ENCODE measurements at regions not wholly inside any gene's neighbourhood (a gene's known extent, or its start where the extent isn't known, plus 50 kb on each side); places are given as distances from the start of the nearest gene placed in this dataset.

DNA sequence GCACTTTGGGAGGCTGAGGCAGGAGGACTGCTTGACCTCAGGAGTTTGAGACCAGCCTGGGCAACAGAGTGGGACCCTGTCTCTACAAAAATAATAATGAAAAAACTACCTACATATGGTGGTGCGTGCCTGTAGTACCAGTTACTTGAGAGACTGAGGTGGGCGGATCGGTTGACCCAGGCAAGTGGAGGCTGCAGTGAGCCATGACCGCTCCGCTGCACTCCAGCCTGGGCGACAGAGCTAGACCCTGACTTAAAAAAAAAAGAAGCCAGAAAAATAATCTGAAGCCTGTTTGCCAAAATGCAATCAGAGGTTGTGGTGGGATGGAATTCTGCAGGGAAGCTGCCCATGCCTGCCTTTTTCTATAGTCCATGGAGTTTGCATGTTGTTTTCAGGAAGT lies 50.4 kb upstream of the GGTA1 start:
- H3K4me1 Mint-ChIP-seq, result peaks cover 0 to 8% of the 10 kb centered on the region in 2 donors
- DNase-seq (no peak), ATAC-seq (replicated peaks) (no peak)
- no peaks in the 10 kb centered on the region for H3K36me3 Mint-ChIP-seq
- peaks cover 46 to 61% of the 10 kb centered on the region in 2 donors for H3K27me3 Mint-ChIP-seq
- no peak overlapping the region for H3K4me3 Mint-ChIP-seq
- H3K9me3 Mint-ChIP-seq, result no peaks in the 10 kb centered on the region
- H3K27ac Mint-ChIP-seq, result no peak overlapping the region

DNA sequence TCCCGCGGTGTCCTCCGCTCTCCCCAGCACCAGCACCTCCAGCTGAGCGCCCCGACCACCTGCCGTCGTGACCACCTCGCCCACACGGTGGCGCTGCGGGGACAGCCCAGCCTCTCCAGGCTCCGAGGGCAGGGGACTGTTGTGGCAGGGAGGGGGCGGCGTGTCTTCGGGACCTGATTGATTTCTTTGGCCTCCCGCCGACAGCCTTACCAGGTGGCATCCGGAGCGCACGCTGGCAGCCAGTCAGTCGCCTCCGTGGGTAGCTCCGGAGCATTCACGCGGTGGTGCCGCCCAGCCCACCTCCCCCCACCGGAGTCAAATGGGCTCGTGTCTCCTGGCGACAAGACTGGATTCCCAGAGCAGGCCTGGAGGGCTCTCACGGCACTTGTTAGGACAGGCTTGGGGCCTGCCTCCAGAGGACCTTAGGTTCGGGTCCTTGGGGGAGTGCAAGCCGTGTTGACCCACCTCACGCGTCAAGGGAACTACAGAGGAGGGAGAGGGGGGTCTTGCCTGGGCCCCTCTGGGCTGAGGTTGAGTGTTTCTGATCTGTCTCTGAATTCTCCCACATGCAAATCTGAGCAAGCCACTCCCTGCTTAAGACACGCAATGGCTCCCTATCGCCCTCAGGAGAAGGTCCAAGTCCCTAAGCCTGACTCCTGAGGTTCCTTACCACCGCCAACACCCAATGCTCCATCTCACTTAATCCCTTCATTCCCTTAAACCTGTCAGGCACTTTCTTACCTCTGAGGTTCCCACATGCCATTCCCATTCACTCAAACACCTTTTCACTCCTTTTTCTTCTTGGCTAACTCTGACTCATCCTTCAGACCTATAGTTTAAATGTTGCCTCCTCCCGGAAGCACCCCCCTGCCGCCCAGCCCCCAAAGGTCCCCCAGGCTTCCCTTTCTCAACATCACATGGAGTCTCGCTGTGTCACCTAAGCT lies 51.2 kb upstream of the GGTA1 start:
- H3K4me1 Mint-ChIP-seq, result peaks cover 0 to 6% of the 10 kb centered on the region in 2 donors
- H3K36me3 Mint-ChIP-seq, result no peaks in the 10 kb centered on the region
- H3K27ac Mint-ChIP-seq, result no peak overlapping the region
- peak; percentile 63 for DNase-seq
- H3K27me3 Mint-ChIP-seq, result peaks cover 43 to 60% of the 10 kb centered on the region in 2 donors
- H3K9me3 Mint-ChIP-seq, result no peaks in the 10 kb centered on the region
- ATAC-seq (replicated peaks), result peak; percentile 73 to 78
- H3K4me3 Mint-ChIP-seq, result no peak overlapping the region

GRCh38 chr9:121551985-121552753 lies 52.5 kb upstream of the GGTA1 start:
- Mint-ChIP-seq H3K4me1 (no peaks in the 10 kb centered on the region), H3K27me3 (peaks cover 41 to 53% of the 10 kb centered on the region in 2 donors)

DNA sequence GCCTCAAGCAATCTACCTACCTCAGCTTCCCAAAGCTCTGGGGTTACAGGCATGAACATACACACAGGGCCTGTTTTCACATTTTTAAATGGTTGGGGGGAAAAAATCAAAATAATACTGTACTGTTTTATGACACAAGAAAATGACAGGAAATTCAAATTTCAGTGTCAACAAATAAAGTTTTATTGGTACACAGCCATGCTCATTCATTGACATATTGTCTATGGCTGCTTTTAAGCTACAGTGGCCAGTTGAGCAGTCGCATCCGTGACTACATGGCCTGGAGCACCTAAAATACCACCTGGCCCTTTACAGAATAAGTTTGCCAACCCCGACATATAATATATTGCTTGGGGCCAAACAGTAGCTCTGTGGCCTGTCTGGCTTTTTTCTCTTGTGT lies 56.4 kb upstream of the GGTA1 start:
- Mint-ChIP-seq H3K4me1 (peaks cover 10 to 16% of the 10 kb centered on the region in 2 donors), H3K27me3 (peaks cover 28 to 43% of the 10 kb centered on the region in 2 donors), H3K9me3 (no peaks in the 10 kb centered on the region), H3K36me3 (no peaks in the 10 kb centered on the region), H3K4me3 (no peak overlapping the region), H3K27ac (no peak overlapping the region)
- ATAC-seq (replicated peaks), result no peak
- no peak for DNase-seq

More at GRCh38 chr9:121551985-121552753, 52.5 kb upstream of the GGTA1 start:
- no peak overlapping the region for H3K4me3 Mint-ChIP-seq
- H3K36me3 Mint-ChIP-seq, result no peaks in the 10 kb centered on the region
- DNase-seq, result no peak
- H3K9me3 Mint-ChIP-seq, result no peaks in the 10 kb centered on the region
- peak overlapping the region; percentile 11 for H3K27ac Mint-ChIP-seq
- peak; percentile 51 to 72 for ATAC-seq (replicated peaks)

DNA sequence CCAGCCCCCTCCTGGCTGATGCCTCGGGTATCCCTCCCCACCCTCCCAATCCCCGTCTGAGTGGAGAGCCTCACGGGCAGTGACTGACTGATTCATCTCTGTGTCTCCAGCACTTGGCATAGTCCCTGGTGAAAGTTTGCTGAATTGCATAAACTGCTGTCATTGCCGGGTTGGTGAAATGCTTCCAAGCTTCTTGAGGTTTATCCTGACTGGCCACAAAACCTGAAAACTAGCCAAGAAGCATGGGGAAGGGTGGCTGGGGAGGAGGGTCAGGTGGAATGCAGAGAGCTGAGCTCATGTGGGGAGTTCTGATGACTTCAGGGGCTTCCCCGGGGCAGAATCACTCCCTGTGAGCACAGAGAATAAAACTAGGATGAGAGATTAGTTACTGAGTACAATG lies 56.9 kb upstream of the GGTA1 start:
- no peak for ATAC-seq (replicated peaks)
- Mint-ChIP-seq H3K4me1 (peaks cover 10 to 16% of the 10 kb centered on the region in 2 donors), H3K4me3 (no peak overlapping the region), H3K9me3 (no peaks in the 10 kb centered on the region), H3K36me3 (no peaks in the 10 kb centered on the region), H3K27ac (no peak overlapping the region), H3K27me3 (peaks cover 23 to 38% of the 10 kb centered on the region in 2 donors)
- no peak for DNase-seq

GRCh38 chr9:121557581-121558447 lies 58.2 kb upstream of the GGTA1 start:
- H3K27ac Mint-ChIP-seq, result no peak overlapping the region

GRCh38 chr9:121558473-121558872 lies 58.8 kb upstream of the GGTA1 start:
- H3K4me3 Mint-ChIP-seq, result no peak overlapping the region
- ATAC-seq (replicated peaks) (no peak), DNase-seq (no peak)
- H3K4me1 Mint-ChIP-seq, result peaks cover 10 to 16% of the 10 kb centered on the region in 2 donors
- no peaks in the 10 kb centered on the region for H3K36me3 Mint-ChIP-seq
- H3K27me3 Mint-ChIP-seq, result peaks cover 20 to 45% of the 10 kb centered on the region in 2 donors
- no peaks in the 10 kb centered on the region for H3K9me3 Mint-ChIP-seq
- no peak overlapping the region for H3K27ac Mint-ChIP-seq

More at GRCh38 chr9:121557581-121558447, 58.2 kb upstream of the GGTA1 start:
- Mint-ChIP-seq H3K4me3 (no peak overlapping the region), H3K27me3 (peaks cover 16 to 39% of the 10 kb centered on the region in 2 donors), H3K4me1 (peaks cover 10 to 16% of the 10 kb centered on the region in 2 donors), H3K36me3 (no peaks in the 10 kb centered on the region), H3K9me3 (no peaks in the 10 kb centered on the region)
- ATAC-seq (replicated peaks), result peak; percentile 55 to 58
- no peak for DNase-seq

- Mint-ChIP-seq H3K4me1 (peaks cover 10 to 16% of the 10 kb centered on the region in 2 donors), H3K9me3 (no peaks in the 10 kb centered on the region), H3K27ac (no peak overlapping the region), H3K27me3 (peaks cover 20 to 45% of the 10 kb centered on the region in 2 donors), H3K36me3 (no peaks in the 10 kb centered on the region), H3K4me3 (no peak overlapping the region)
- DNase-seq (peak; percentile 28), ATAC-seq (replicated peaks) (peak; percentile 43 to 80)
These were observed 59.5 kb upstream of the GGTA1 start for GRCh38 chr9:121559183-121559582.

DNA sequence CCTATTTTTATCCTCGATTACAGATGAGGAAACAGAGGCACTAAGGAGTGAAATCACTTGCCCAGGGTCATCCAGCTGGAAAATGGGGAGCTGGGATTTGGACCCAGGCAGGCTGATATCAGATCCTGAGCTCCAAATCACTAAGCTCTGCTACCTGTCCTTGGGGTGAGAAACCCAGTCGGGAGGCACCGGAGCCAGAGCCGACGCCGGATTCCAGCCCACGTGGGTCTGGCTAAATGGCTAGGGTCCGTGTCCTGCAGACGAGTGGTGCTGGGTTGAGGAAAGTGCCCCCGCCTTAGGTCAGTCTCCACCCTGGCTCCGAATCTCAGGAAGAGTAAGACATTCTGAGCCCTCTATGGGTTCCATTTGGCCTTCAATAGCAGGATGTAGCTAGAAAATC lies 61.3 kb upstream of the GGTA1 start:
- no peaks in the 10 kb centered on the region for H3K9me3 Mint-ChIP-seq
- ATAC-seq (replicated peaks) (no peak), DNase-seq (no peak)
- no peak overlapping the region for H3K27ac Mint-ChIP-seq
- H3K36me3 Mint-ChIP-seq, result no peaks in the 10 kb centered on the region
- peaks cover 10 to 16% of the 10 kb centered on the region in 2 donors for H3K4me1 Mint-ChIP-seq
- H3K4me3 Mint-ChIP-seq, result no peak overlapping the region
- H3K27me3 Mint-ChIP-seq, result peaks cover 23 to 38% of the 10 kb centered on the region in 2 donors

DNA sequence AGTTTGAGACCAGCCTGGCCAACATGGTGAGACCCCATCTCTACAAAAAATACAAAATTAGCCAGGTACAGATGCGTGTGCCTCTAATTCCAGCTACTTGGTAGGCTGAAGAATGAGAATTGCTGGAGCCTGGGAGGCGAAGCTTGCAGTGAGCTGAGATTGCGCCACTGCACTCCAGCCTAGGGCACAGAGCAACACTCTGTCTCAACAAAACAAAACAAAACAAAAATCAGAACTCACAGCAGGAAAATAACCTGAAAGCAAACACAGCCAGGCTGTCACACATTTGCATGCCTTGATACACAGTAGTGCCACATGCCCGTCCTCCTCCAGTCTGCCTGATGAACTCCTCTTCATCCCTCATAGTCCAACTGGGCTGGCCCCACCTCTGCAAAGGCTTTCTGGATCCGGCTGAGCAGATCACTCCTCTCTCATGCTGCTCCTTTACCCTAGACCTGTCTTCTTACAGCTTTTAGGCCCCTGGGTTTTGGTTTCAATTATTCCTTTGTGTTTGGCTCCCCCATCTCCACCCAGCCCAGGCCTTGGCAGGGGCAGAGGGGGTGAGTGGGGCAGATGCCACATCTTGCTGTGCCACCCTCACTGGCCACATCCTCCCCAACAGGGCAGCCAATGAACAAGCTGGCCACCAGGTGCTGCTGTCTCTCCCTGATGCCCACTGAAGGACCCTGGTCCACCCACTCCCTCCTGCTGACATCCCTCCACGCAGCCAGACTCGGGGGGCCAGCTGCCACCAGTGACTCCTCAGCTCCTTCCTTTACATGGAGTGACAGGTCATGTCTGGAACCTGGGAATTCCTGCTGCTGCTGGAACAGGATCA lies 62.0 kb upstream of the GGTA1 start:
- Mint-ChIP-seq H3K9me3 (no peaks in the 10 kb centered on the region), H3K36me3 (no peaks in the 10 kb centered on the region), H3K27me3 (peaks cover 28 to 41% of the 10 kb centered on the region in 2 donors), H3K4me1 (peaks cover 10 to 16% of the 10 kb centered on the region in 2 donors), H3K27ac (no peak overlapping the region), H3K4me3 (no peak overlapping the region)
- no peak for DNase-seq
- ATAC-seq (replicated peaks), result no peak

DNA sequence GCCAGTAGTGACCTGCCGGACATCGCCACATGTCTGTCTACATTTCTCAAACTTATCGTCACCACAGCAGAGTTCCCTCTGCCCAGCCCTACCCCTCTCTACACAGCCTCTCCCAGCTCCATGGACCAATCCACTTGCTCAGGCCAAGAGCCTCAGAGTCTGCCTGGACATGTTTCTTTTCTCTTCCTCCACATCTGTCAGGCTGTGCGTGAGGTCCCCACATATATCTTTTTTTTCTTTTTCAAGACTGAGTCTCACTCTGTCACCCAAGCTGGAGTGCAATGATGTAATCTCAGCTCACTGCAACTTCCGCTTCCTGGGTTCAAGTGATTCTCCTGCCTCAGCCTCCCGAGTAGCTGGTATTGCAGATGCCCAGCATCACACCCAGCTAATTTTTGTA lies 62.7 kb upstream of the GGTA1 start:
- Mint-ChIP-seq H3K9me3 (no peaks in the 10 kb centered on the region), H3K36me3 (no peaks in the 10 kb centered on the region), H3K27me3 (peaks cover 31 to 42% of the 10 kb centered on the region in 2 donors), H3K4me1 (peaks cover 10 to 16% of the 10 kb centered on the region in 2 donors), H3K27ac (no peak overlapping the region), H3K4me3 (no peak overlapping the region)
- DNase-seq (no peak), ATAC-seq (replicated peaks) (no peak)

DNA sequence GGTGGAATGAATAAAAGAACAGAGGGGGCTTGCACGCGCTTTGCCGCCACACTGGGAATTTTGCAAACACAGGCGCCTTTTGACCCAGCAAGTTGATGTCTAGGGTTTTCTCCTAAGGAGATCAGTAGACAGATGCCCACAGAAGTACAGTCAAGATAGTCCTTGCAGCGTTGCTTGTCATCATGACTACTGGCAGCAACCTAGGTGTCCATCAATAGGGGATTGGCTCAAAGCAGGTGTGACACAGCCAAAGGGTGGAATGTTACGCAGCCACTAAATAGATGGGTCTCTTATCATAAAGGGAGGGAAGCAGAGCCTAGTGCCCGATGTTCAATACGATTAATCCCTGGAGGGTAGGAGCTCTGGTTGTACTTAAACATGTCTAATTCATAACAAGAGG lies 63.8 kb upstream of the GGTA1 start:
- Mint-ChIP-seq H3K9me3 (no peaks in the 10 kb centered on the region), H3K4me3 (no peak overlapping the region), H3K4me1 (peaks cover 3 to 6% of the 10 kb centered on the region in 2 donors), H3K27me3 (peaks cover 34 to 41% of the 10 kb centered on the region in 2 donors), H3K36me3 (no peaks in the 10 kb centered on the region), H3K27ac (no peak overlapping the region)
- DNase-seq (no peak), ATAC-seq (replicated peaks) (no peak)

DNA sequence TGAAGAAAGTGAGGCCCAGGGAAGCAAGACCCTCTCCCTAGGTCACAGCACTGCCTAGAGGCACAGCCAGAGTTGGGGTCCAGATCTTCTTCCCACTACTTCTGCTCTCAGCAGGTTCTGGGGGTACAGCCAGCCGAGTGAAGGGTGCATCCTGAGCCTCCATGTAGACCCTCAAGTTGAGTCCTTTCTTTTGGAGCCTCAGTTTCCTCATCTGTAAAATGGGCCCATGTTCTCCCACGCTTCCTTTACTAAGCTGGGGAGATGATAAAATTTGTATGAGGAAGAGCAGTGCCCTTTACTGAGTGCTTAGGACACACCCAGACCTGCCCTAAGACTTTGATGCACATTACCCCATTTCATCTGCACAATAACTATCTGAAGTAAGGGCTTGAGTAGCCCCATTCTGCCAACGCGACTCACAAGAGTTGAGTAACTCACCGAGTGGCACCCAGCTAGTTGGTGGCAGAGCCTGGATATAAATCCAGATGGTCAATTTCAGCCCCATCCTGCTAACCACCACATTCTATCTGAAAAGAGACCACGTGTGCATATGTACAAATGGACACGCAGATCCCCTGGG lies 64.3 kb upstream of the GGTA1 start:
- H3K36me3 Mint-ChIP-seq, result no peaks in the 10 kb centered on the region

More for the DNA sequence above, 64.3 kb upstream of the GGTA1 start:
- peaks cover 0 to under 1% of the 10 kb centered on the region in 2 donors for H3K4me1 Mint-ChIP-seq
- no peaks in the 10 kb centered on the region for H3K9me3 Mint-ChIP-seq
- H3K4me3 Mint-ChIP-seq, result no peak overlapping the region
- peaks cover 38 to 42% of the 10 kb centered on the region in 2 donors for H3K27me3 Mint-ChIP-seq
- DNase-seq (no peak), ATAC-seq (replicated peaks) (no peak)
- no peak overlapping the region for H3K27ac Mint-ChIP-seq

Data from stimulated activated naive B cell treated with anti-CD40 and anti-IgM and Interleukin-4, amounts not matched to agents 10 μg/mL and 1 μg/mL and 100 μg/mL, for 72 hours (primary cell).